Prostate gland (tissue), 2 donors: ENCODE measurements at regions not wholly inside any gene's neighbourhood (a gene's known extent, or its start where the extent isn't known, plus 50 kb on each side); places are given as distances from the start of the nearest gene placed in this dataset.

Experiments
- DNase-seq: peaks from one replicate; pipeline ENCODE4 v3.0.0-alpha.2; 2019; ENCODE audit warnings: low spot score
- H3K27ac ChIP-seq, 2 donors: fragments of 200-600 bp; sonication (generic); 2 replicates each; pipeline ENCODE4 v1.5.1; 2017 to 2019
- H3K27me3 ChIP-seq: fragments of 200-600 bp; sonication (generic); replicated peaks from 2 replicates; pipeline ENCODE4 v1.5.1; 2019; ENCODE audit not compliant: insufficient read depth
- H3K36me3 ChIP-seq, 2 donors: fragments of 200-600 bp; sonication (generic); 1 replicate in 1 of 2; 2 replicates in 1 of 2; pipeline versions ENCODE4 v1.5.1 to v1.8.1; 2017 to 2019
- H3K4me1 ChIP-seq: fragments of 200-600 bp; sonication (generic); replicated peaks from 2 replicates; pipeline ENCODE4 v1.5.1; 2019
- H3K4me3 ChIP-seq, 2 donors: fragments of 200-600 bp; sonication (generic); 2 replicates each; pipeline ENCODE4 v1.5.1; 2017 to 2019
- H3K9me3 ChIP-seq: fragments of 200-600 bp; sonication (generic); 2 replicates; pipeline ENCODE4 v1.5.1; 2017
- CTCF ChIP-seq, 4 experiments: fragments of 200-600 bp in 2 of 4; fragments of 450-650 bp in 2 of 4; sonication (generic) in 2 of 4; IDR thresholded peaks; 1 replicate in 3 of 4; 2 replicates in 1 of 4; pipeline ENCODE4 v1.5.1; 2016 to 2019; ENCODE audit warnings: antibody characterized with exemption in 4 of 4, mild to moderate bottlenecking in 2 of 4, moderate library complexity in 2 of 4
- POLR2A ChIP-seq: fragments of 450-650 bp; IDR thresholded peaks from one replicate; pipeline ENCODE4 v1.6.1; 2016; ENCODE audit warnings: antibody characterized with exemption, mild to moderate bottlenecking
- POLR2AphosphoS5 ChIP-seq: sonication (generic); formaldehyde crosslinking; IDR thresholded peaks from one replicate; pipeline ENCODE4 v1.6.1; 2017; ENCODE audit warnings: antibody characterized with exemption
- WGBS: methylation state at CpG from one replicate; pipeline ENCODE4 v1.1.5; 2018; 5-methylcytosine and 5-hydroxymethylcytosine counted together
- intact Hi-C: fragments of 100-400 bp; cut with DNase I; formaldehyde crosslinking; loops from one replicate; pipeline ENCODE4 v1.14.2; 2022

- intact Hi-C loops: no loop called here
- WGBS: 75% methylated on average over 19 of the region's 19 CpGs
- TF ChIP-seq CTCF (IDR thresholded peaks at IDR 0.05): no peak
- no peaks in the 10 kb centered on the region for H3K4me1 ChIP-seq
- H3K4me3 ChIP-seq: no peak overlapping the region
- H3K9me3 ChIP-seq: no peaks in the 10 kb centered on the region
- no peak for DNase-seq
- H3K27me3 ChIP-seq: no peaks in the 10 kb centered on the region
- no peak overlapping the region for H3K27ac ChIP-seq
- H3K36me3 ChIP-seq: no peaks in the 10 kb centered on the region
Observed at GRCh38 chr18:71471963-71472725, 1072.0 kb downstream of the CBLN2 start.

GRCh38 chr18:71456206-71456605 lies 1087.9 kb downstream of the CBLN2 start:
- intact Hi-C loops: no loop called here
- WGBS: 63% methylated on average over 3 of the region's 3 CpGs

GRCh38 chr18:71450257-71450656 lies 1093.9 kb downstream of the CBLN2 start:
- H3K4me1 ChIP-seq: no peaks in the 10 kb centered on the region
- WGBS: 53% methylated on average over 3 of the region's 3 CpGs
- intact Hi-C loops: no loop called here
- TF ChIP-seq POLR2A: no peak
- TF ChIP-seq CTCF (IDR thresholded peaks at IDR 0.05): no peak
- TF ChIP-seq POLR2AphosphoS5: no peak
- DNase-seq: no peak
- no peak overlapping the region for H3K27ac ChIP-seq
- no peaks in the 10 kb centered on the region for H3K36me3 ChIP-seq
- H3K27me3 ChIP-seq: no peaks in the 10 kb centered on the region
- H3K4me3 ChIP-seq: no peak overlapping the region
- H3K9me3 ChIP-seq: no peaks in the 10 kb centered on the region

More at GRCh38 chr18:71456206-71456605, 1087.9 kb downstream of the CBLN2 start:
- Histone ChIP-seq H3K4me1 (no peaks in the 10 kb centered on the region), H3K4me3 (no peak overlapping the region), H3K9me3 (no peaks in the 10 kb centered on the region), H3K27ac (no peak overlapping the region), H3K27me3 (no peaks in the 10 kb centered on the region), H3K36me3 (no peaks in the 10 kb centered on the region)
- TF ChIP-seq POLR2A (no peak), POLR2AphosphoS5 (no peak), CTCF (IDR thresholded peaks at IDR 0.05) (no peak)
- no peak for DNase-seq

- H3K36me3 ChIP-seq: no peaks in the 10 kb centered on the region
- H3K4me3 ChIP-seq: no peak overlapping the region
- intact Hi-C loops: no loop called here
- no peaks in the 10 kb centered on the region for H3K4me1 ChIP-seq
- DNase-seq: no peak
- no peak overlapping the region for H3K27ac ChIP-seq
- no peak for TF ChIP-seq POLR2A
- no peak for TF ChIP-seq CTCF (IDR thresholded peaks at IDR 0.05)
- no peak for TF ChIP-seq POLR2AphosphoS5
- H3K9me3 ChIP-seq: no peaks in the 10 kb centered on the region
- WGBS: 35% methylated on average over 3 of the region's 3 CpGs
- H3K27me3 ChIP-seq: no peaks in the 10 kb centered on the region
Observed at GRCh38 chr18:71443706-71444480, 1100.2 kb downstream of the CBLN2 start.
